ENCODE measurements at regions not wholly inside any gene's neighbourhood (a gene's known extent, or its start where the extent isn't known, plus 50 kb on each side); places are given as distances from the start of the nearest gene placed in this dataset.

DNA sequence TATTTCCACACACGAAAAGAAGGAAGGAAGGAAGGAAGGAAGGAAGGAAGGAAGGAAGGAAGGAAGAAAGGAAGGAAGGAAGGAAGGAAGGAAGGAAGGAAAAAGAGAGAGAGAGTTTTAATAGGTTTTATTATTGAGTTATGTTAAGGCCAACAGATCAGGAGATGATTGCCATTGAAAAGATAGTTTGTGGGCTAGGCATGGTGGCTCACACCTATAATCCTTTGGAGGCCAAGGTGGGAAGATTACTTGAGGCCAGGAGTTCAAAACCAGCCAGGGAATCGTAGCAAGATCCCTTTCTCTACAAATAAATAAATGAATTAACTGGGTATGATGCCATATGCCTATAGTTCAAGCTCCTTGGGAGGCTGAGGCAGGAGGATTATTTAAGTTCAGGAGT lies 877.2 kb downstream of the TLE4 start:
- H3K79me2 ChIP-seq (ENCODE audit: low read length), result no peaks in the 10 kb centered on the region
- H3K27me3 ChIP-seq (replicated peaks; ENCODE audit: insufficient read depth, low read length), result no peaks in the 10 kb centered on the region
- no peaks in the 10 kb centered on the region for H3K9me2 ChIP-seq (replicated peaks; ENCODE audit: insufficient read depth, low read length)
- no peaks in the 10 kb centered on the region for H4K20me1 ChIP-seq (ENCODE audit: insufficient read depth, low read length)
- H2AFZ ChIP-seq (ENCODE audit: low read length), result no peak overlapping the region
- no peak overlapping the region for H3K27ac ChIP-seq (ENCODE audit: low read length)
- no peak overlapping the region for H3K4me2 ChIP-seq (ENCODE audit: low read depth, low read length)
- H3K9me3 ChIP-seq (replicated peaks; ENCODE audit: insufficient read depth, low read length), result no peaks in the 10 kb centered on the region
- TF ChIP-seq EZH2phosphoT487 (IDR thresholded peaks at IDR 0.05; ENCODE audit: low read length) (no peak), EZH2 (optimal IDR thresholded peaks at IDR 0.05; ENCODE audit: low read depth, low read length) (no peak)
- TF ChIP-seq, protein P1, sequence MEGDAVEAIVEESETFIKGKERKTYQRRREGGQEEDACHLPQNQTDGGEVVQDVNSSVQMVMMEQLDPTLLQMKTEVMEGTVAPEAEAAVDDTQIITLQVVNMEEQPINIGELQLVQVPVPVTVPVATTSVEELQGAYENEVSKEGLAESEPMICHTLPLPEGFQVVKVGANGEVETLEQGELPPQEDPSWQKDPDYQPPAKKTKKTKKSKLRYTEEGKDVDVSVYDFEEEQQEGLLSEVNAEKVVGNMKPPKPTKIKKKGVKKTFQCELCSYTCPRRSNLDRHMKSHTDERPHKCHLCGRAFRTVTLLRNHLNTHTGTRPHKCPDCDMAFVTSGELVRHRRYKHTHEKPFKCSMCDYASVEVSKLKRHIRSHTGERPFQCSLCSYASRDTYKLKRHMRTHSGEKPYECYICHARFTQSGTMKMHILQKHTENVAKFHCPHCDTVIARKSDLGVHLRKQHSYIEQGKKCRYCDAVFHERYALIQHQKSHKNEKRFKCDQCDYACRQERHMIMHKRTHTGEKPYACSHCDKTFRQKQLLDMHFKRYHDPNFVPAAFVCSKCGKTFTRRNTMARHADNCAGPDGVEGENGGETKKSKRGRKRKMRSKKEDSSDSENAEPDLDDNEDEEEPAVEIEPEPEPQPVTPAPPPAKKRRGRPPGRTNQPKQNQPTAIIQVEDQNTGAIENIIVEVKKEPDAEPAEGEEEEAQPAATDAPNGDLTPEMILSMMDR (IDR thresholded peaks at IDR 0.05; ENCODE audit: low read length), result no peak
- no peak overlapping the region for H3K4me3 ChIP-seq (ENCODE audit: low read length)
- no peaks in the 10 kb centered on the region for H3F3A ChIP-seq (ENCODE audit: insufficient read depth, low read length)
- no peaks in the 10 kb centered on the region for H3K4me1 ChIP-seq (ENCODE audit: low read length)
- no peaks in the 10 kb centered on the region for H3K36me3 ChIP-seq (replicated peaks; ENCODE audit: insufficient read depth, low read length)
- DNase-seq, result no peak
- H3K9ac ChIP-seq (ENCODE audit: low read length), result no peak overlapping the region

DNA sequence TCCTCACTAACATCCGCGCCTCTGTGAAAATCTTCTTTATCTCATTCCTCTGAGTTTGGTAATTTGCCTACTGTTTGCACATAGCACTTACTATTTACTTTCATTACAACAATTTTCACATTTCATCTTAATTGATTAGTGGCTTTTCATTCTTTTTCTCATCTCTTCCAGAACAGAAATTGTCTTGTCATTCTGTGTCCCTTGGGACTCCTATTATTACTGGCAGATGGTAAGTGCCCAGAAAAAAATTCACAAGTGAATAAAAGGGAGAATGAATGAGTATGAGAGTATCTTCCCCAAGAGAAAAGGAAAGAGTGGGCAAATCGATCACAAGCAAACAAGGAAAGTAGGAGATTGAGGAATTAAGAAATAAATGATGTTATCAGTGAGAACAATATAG lies 876.1 kb downstream of the TLE4 start:
- Histone ChIP-seq H3K9me2 (replicated peaks; ENCODE audit: insufficient read depth, low read length) (no peaks in the 10 kb centered on the region), H3K4me3 (ENCODE audit: low read length) (no peak overlapping the region), H3K36me3 (replicated peaks; ENCODE audit: insufficient read depth, low read length) (no peaks in the 10 kb centered on the region), H3K9ac (ENCODE audit: low read length) (no peak overlapping the region), H2AFZ (ENCODE audit: low read length) (no peak overlapping the region), H3K27me3 (replicated peaks; ENCODE audit: insufficient read depth, low read length) (no peaks in the 10 kb centered on the region), H3F3A (ENCODE audit: insufficient read depth, low read length) (no peaks in the 10 kb centered on the region), H3K4me1 (ENCODE audit: low read length) (no peaks in the 10 kb centered on the region), H4K20me1 (ENCODE audit: insufficient read depth, low read length) (no peaks in the 10 kb centered on the region), H3K4me2 (ENCODE audit: low read depth, low read length) (no peak overlapping the region), H3K79me2 (ENCODE audit: low read length) (no peaks in the 10 kb centered on the region), H3K27ac (ENCODE audit: low read length) (no peak overlapping the region), H3K9me3 (replicated peaks; ENCODE audit: insufficient read depth, low read length) (no peaks in the 10 kb centered on the region)
- TF ChIP-seq EZH2 (optimal IDR thresholded peaks at IDR 0.05; ENCODE audit: low read depth, low read length), result no peak
- TF ChIP-seq EZH2phosphoT487 (IDR thresholded peaks at IDR 0.05; ENCODE audit: low read length), result no peak
- TF ChIP-seq, protein P1 (IDR thresholded peaks at IDR 0.05; ENCODE audit: low read length), result no peak
- no peak for DNase-seq

DNA sequence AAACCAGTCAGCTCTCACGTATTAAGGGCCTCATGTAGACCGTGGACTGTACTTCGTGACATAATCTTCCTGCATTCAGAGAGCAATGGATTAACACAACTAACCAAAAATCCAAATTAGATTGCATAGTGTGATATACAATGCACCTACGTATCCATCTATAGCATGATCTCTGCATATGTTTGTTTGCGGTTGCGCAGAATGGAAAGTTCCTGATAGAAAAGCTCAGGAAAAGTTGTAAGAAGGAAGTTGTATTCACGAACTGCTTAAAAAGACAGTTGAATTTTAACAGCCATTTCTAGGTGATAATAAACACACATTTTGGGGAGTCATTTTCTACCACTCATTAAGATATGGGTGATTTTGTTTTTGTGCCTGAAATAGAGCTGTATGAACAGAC lies 869.0 kb downstream of the TLE4 start:
- Histone ChIP-seq H3K36me3 (replicated peaks; ENCODE audit: insufficient read depth, low read length) (no peaks in the 10 kb centered on the region), H3K4me1 (ENCODE audit: low read length) (peaks cover 12% of the 10 kb centered on the region), H3K9me2 (replicated peaks; ENCODE audit: insufficient read depth, low read length) (no peaks in the 10 kb centered on the region), H4K20me1 (ENCODE audit: insufficient read depth, low read length) (no peaks in the 10 kb centered on the region), H3K4me3 (ENCODE audit: low read length) (no peak overlapping the region), H3K27me3 (replicated peaks; ENCODE audit: insufficient read depth, low read length) (no peaks in the 10 kb centered on the region), H3F3A (ENCODE audit: insufficient read depth, low read length) (no peaks in the 10 kb centered on the region), H3K9me3 (replicated peaks; ENCODE audit: insufficient read depth, low read length) (no peaks in the 10 kb centered on the region), H3K9ac (ENCODE audit: low read length) (no peak overlapping the region), H3K79me2 (ENCODE audit: low read length) (no peaks in the 10 kb centered on the region), H2AFZ (ENCODE audit: low read length) (no peak overlapping the region), H3K4me2 (ENCODE audit: low read depth, low read length) (no peak overlapping the region), H3K27ac (ENCODE audit: low read length) (no peak overlapping the region)
- no peak for DNase-seq
- TF ChIP-seq EZH2phosphoT487 (IDR thresholded peaks at IDR 0.05; ENCODE audit: low read length) (no peak), EZH2 (optimal IDR thresholded peaks at IDR 0.05; ENCODE audit: low read depth, low read length) (no peak)
- TF ChIP-seq, protein P1 (IDR thresholded peaks at IDR 0.05; ENCODE audit: low read length), result no peak
